ENCODE measurements at regions not wholly inside any gene's neighbourhood (a gene's known extent, or its start where the extent isn't known, plus 50 kb on each side); places are given as distances from the start of the nearest gene placed in this dataset.

- peaks cover 5% of the 10 kb centered on the region for H3K27me3 Mint-ChIP-seq (ENCODE audit: insufficient read depth, unreplicated experiment)
- H3K4me1 Mint-ChIP-seq (ENCODE audit: low read depth, unreplicated experiment): no peaks in the 10 kb centered on the region
- no peak overlapping the region for H3K4me3 Mint-ChIP-seq (ENCODE audit: unreplicated experiment)
- H3K36me3 Mint-ChIP-seq (ENCODE audit: insufficient read depth, unreplicated experiment): no peaks in the 10 kb centered on the region
- H3K9me3 ChIP-seq: 0 out of 2 replicates have a peak, but pooled peaks cover 6% of the 10 kb centered on the region
- no TSS peak for BruUV-seq (replicated peaks)
- no peak overlapping the region for H3K27ac Mint-ChIP-seq (ENCODE audit: unreplicated experiment)
- TF ChIP-seq, protein P1, sequence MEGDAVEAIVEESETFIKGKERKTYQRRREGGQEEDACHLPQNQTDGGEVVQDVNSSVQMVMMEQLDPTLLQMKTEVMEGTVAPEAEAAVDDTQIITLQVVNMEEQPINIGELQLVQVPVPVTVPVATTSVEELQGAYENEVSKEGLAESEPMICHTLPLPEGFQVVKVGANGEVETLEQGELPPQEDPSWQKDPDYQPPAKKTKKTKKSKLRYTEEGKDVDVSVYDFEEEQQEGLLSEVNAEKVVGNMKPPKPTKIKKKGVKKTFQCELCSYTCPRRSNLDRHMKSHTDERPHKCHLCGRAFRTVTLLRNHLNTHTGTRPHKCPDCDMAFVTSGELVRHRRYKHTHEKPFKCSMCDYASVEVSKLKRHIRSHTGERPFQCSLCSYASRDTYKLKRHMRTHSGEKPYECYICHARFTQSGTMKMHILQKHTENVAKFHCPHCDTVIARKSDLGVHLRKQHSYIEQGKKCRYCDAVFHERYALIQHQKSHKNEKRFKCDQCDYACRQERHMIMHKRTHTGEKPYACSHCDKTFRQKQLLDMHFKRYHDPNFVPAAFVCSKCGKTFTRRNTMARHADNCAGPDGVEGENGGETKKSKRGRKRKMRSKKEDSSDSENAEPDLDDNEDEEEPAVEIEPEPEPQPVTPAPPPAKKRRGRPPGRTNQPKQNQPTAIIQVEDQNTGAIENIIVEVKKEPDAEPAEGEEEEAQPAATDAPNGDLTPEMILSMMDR (IDR thresholded peaks at IDR 0.05; ENCODE audit: insufficient read depth in 1 of 2, low read depth in 1 of 2, low read length in 1 of 2, severe bottlenecking in 1 of 2, unreplicated experiment in 1 of 2): no peak
- H3K36me3 ChIP-seq (ENCODE audit: control insufficient read depth, insufficient read depth, low read length): no peaks in the 10 kb centered on the region
- no peak overlapping the region for H3K4me3 ChIP-seq (ENCODE audit: low read depth, low read length)
- ChIA-PET POLR2A (no interaction called here), CTCF (no interaction called here)
- intact Hi-C loops (cut with micrococcal nuclease; ENCODE audit: unreplicated experiment): no loop called here
- no peaks in the 10 kb centered on the region for H3K27me3 ChIP-seq (replicated peaks; ENCODE audit: control insufficient read depth, insufficient read depth, low read length)
- H3K4me1 ChIP-seq: no peaks in the 10 kb centered on the region
- H3K9me3 Mint-ChIP-seq (ENCODE audit: unreplicated experiment): no peaks in the 10 kb centered on the region
- no peak for DNase-seq
Measured at GRCh38 chr6:170464080-170464479, 89.0 kb downstream of the PSMB1 start.

DNA sequence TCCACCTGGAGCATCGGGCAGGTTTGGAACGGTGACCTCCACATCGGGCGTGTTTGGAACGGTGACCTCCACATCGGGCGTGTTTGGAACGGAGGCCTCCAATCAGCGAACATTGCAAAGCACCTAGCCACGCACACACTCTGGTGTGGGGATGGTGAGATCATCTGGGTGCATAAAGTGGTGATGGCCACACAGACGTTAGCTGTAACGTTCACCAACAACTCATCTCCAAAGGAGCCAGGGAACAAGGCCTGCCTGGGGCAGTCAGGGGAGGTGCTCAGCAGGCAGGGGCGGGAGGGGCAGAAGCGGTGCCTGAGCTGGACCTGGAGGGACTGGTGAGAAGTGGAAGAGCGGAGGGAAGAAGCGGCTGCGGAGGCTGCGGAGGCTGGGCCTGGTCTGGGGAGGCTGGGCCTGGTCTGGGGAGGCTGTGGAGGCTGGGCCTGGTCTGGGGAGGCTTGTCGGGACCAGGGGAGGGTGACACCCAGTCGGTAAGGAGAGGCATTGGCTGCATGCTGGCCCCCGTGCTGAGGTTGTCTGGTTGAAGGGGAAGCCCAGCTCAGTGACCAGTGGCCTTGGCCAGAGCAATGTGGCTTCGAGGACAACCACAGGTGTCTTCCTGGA is 89.9 kb downstream of the PSMB1 start:
- H3K36me3 Mint-ChIP-seq (ENCODE audit: insufficient read depth, unreplicated experiment): no peaks in the 10 kb centered on the region
- peaks cover 5% of the 10 kb centered on the region for H3K27me3 Mint-ChIP-seq (ENCODE audit: insufficient read depth, unreplicated experiment)
- no peak overlapping the region for H3K27ac Mint-ChIP-seq (ENCODE audit: unreplicated experiment)
- no peak for DNase-seq
- ChIA-PET POLR2A (no interaction called here), CTCF (no interaction called here)
- Histone ChIP-seq H3K4me1 (no peaks in the 10 kb centered on the region), H3K9me3 (0 out of 2 replicates have a peak, but pooled peaks cover 5% of the 10 kb centered on the region), H3K36me3 (ENCODE audit: control insufficient read depth, insufficient read depth, low read length) (no peaks in the 10 kb centered on the region), H3K27me3 (replicated peaks; ENCODE audit: control insufficient read depth, insufficient read depth, low read length) (no peaks in the 10 kb centered on the region), H3K4me3 (ENCODE audit: low read depth, low read length) (no peak overlapping the region)
- no peaks in the 10 kb centered on the region for H3K4me1 Mint-ChIP-seq (ENCODE audit: low read depth, unreplicated experiment)
- no peak overlapping the region for H3K4me3 Mint-ChIP-seq (ENCODE audit: unreplicated experiment)
- no peaks in the 10 kb centered on the region for H3K9me3 Mint-ChIP-seq (ENCODE audit: unreplicated experiment)
- intact Hi-C loops (cut with micrococcal nuclease; ENCODE audit: unreplicated experiment): no loop called here
- BruUV-seq (replicated peaks): no TSS peak
- TF ChIP-seq, protein P1 (IDR thresholded peaks at IDR 0.05; ENCODE audit: insufficient read depth in 1 of 2, low read depth in 1 of 2, low read length in 1 of 2, severe bottlenecking in 1 of 2, unreplicated experiment in 1 of 2): no peak

DNA sequence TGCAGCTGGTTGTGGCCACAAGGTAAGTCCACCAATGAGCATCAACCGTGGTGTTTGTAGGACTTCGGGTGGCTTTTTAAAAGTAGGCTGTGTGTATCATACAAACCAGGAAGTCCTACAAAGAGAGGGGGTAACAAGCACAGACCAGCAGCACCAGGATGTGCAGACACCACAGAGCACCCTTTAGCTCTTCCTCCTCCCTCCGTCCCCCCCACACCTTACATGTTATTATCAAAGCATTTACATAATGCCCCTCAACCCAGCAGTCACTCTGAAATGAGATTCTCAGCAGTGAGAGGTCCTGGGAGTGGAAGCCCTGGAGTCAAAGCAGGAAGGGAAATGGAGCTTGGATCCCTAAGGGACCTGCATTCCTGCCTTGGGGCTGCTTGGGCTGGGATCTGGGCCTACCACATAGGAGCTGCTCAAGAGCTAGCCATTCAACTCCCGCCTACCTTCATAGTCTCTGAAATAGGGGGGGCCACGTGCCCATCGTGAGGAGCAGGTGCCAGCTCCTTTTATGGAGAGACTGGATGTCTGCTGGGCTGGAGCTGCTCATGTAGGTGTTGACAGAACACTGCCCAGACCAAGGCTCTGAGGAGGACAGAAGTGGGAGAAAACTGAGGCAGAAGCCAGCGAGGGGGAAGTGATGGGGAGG is 90.6 kb downstream of the PSMB1 start:
- intact Hi-C loops (cut with micrococcal nuclease; ENCODE audit: unreplicated experiment): no loop called here
- Mint-ChIP-seq H3K27me3 (ENCODE audit: insufficient read depth, unreplicated experiment) (peaks cover 5% of the 10 kb centered on the region), H3K9me3 (ENCODE audit: unreplicated experiment) (no peaks in the 10 kb centered on the region), H3K36me3 (ENCODE audit: insufficient read depth, unreplicated experiment) (no peaks in the 10 kb centered on the region), H3K4me3 (ENCODE audit: unreplicated experiment) (no peak overlapping the region), H3K4me1 (ENCODE audit: low read depth, unreplicated experiment) (no peaks in the 10 kb centered on the region), H3K27ac (ENCODE audit: unreplicated experiment) (no peak overlapping the region)
- DNase-seq: no peak
- TF ChIP-seq, protein P1 (IDR thresholded peaks at IDR 0.05; ENCODE audit: insufficient read depth in 1 of 2, low read depth in 1 of 2, low read length in 1 of 2, severe bottlenecking in 1 of 2, unreplicated experiment in 1 of 2): no peak
- BruUV-seq (replicated peaks): no TSS peak
- H3K4me1 ChIP-seq: no peaks in the 10 kb centered on the region
- no peak overlapping the region for H3K4me3 ChIP-seq (ENCODE audit: low read depth, low read length)
- ChIA-PET CTCF (no interaction called here), POLR2A (no interaction called here)
- H3K27me3 ChIP-seq (replicated peaks; ENCODE audit: control insufficient read depth, insufficient read depth, low read length): no peaks in the 10 kb centered on the region
- H3K36me3 ChIP-seq (ENCODE audit: control insufficient read depth, insufficient read depth, low read length): no peaks in the 10 kb centered on the region
- H3K9me3 ChIP-seq: no peaks in the 10 kb centered on the region

Data from Caco-2 (cell line).